BLaER1 (cell line): ENCODE measurements at regions not wholly inside any gene's neighbourhood (a gene's known extent, or its start where the extent isn't known, plus 50 kb on each side); places are given as distances from the start of the nearest gene placed in this dataset.

Experiments
- H3K27ac ChIP-seq: shearing (Covaris generic); formaldehyde crosslinking; 2 replicates; pipeline ENCODE4 v1.8.1; 2022
- H3K27me3 ChIP-seq: shearing (Covaris generic); formaldehyde crosslinking; 2 replicates; pipeline ENCODE4 v1.8.1; 2022
- H3K36me3 ChIP-seq: shearing (Covaris generic); formaldehyde crosslinking; 2 replicates; pipeline ENCODE4 v1.8.1; 2022
- H3K4me1 ChIP-seq: shearing (Covaris generic); formaldehyde crosslinking; 2 replicates; pipeline ENCODE4 v1.8.1; 2022
- H3K4me2 ChIP-seq: shearing (Covaris generic); formaldehyde crosslinking; 2 replicates; pipeline ENCODE4 v1.8.1; 2022
- H3K4me3 ChIP-seq: shearing (Covaris generic); formaldehyde crosslinking; 2 replicates; pipeline ENCODE4 v1.8.1; 2022
- H3K9ac ChIP-seq: shearing (Covaris generic); formaldehyde crosslinking; 2 replicates; pipeline ENCODE4 v1.8.1; 2022
- H3K9me3 ChIP-seq: shearing (Covaris generic); formaldehyde crosslinking; 2 replicates; pipeline ENCODE4 v1.8.1; 2022
- H4K20me1 ChIP-seq: shearing (Covaris generic); formaldehyde crosslinking; 2 replicates; pipeline ENCODE4 v1.8.1; 2022
- Cebpa-rat ChIP-seq: shearing (Covaris generic); IDR thresholded peaks from 2 replicates; pipeline ENCODE4 v1.8.1; 2022

GRCh38 chr3:181764544-181764943 lies 52.8 kb downstream of the SOX2 start:
- Histone ChIP-seq H3K36me3 (no peaks in the 10 kb centered on the region), H3K4me3 (no peak overlapping the region), H3K4me2 (no peak overlapping the region), H3K27ac (no peak overlapping the region), H3K4me1 (no peaks in the 10 kb centered on the region), H3K27me3 (no peaks in the 10 kb centered on the region), H3K9me3 (no peaks in the 10 kb centered on the region), H3K9ac (no peak overlapping the region), H4K20me1 (no peaks in the 10 kb centered on the region)
- TF ChIP-seq Cebpa-rat = no peak

GRCh38 chr3:181770296-181770695 lies 58.6 kb downstream of the SOX2 start:
- Histone ChIP-seq H3K9me3 (no peaks in the 10 kb centered on the region), H3K36me3 (no peaks in the 10 kb centered on the region), H3K4me1 (no peaks in the 10 kb centered on the region), H3K4me2 (no peak overlapping the region), H3K27ac (no peak overlapping the region), H3K27me3 (no peaks in the 10 kb centered on the region), H4K20me1 (no peaks in the 10 kb centered on the region), H3K9ac (no peak overlapping the region), H3K4me3 (no peak overlapping the region)
- TF ChIP-seq Cebpa-rat = no peak

- H3K4me3 ChIP-seq = no peak overlapping the region
- no peaks in the 10 kb centered on the region for H4K20me1 ChIP-seq
- TF ChIP-seq Cebpa-rat = no peak
- no peaks in the 10 kb centered on the region for H3K4me1 ChIP-seq
- no peaks in the 10 kb centered on the region for H3K9me3 ChIP-seq
- no peak overlapping the region for H3K9ac ChIP-seq
- no peaks in the 10 kb centered on the region for H3K36me3 ChIP-seq
- H3K27ac ChIP-seq = no peak overlapping the region
- no peaks in the 10 kb centered on the region for H3K27me3 ChIP-seq
- no peak overlapping the region for H3K4me2 ChIP-seq
Observed at GRCh38 chr3:181771120-181771519, 59.4 kb downstream of the SOX2 start.

GRCh38 chr3:181772166-181772565 lies 60.4 kb downstream of the SOX2 start:
- Histone ChIP-seq H3K36me3 (no peaks in the 10 kb centered on the region), H3K9me3 (no peaks in the 10 kb centered on the region), H3K27ac (no peak overlapping the region), H4K20me1 (no peaks in the 10 kb centered on the region), H3K4me3 (no peak overlapping the region), H3K4me2 (no peak overlapping the region), H3K9ac (no peak overlapping the region), H3K27me3 (no peaks in the 10 kb centered on the region), H3K4me1 (no peaks in the 10 kb centered on the region)
- no peak for TF ChIP-seq Cebpa-rat

GRCh38 chr3:181773921-181774320 lies 62.2 kb downstream of the SOX2 start:
- no peaks in the 10 kb centered on the region for H4K20me1 ChIP-seq
- no peaks in the 10 kb centered on the region for H3K4me1 ChIP-seq
- H3K4me2 ChIP-seq = no peak overlapping the region
- H3K36me3 ChIP-seq = no peaks in the 10 kb centered on the region
- no peaks in the 10 kb centered on the region for H3K27me3 ChIP-seq
- no peak overlapping the region for H3K9ac ChIP-seq
- H3K9me3 ChIP-seq = no peaks in the 10 kb centered on the region
- no peak for TF ChIP-seq Cebpa-rat
- H3K27ac ChIP-seq = no peak overlapping the region
- H3K4me3 ChIP-seq = no peak overlapping the region

- H3K27me3 ChIP-seq = no peaks in the 10 kb centered on the region
- no peaks in the 10 kb centered on the region for H3K9me3 ChIP-seq
- no peak overlapping the region for H3K4me2 ChIP-seq
- H3K36me3 ChIP-seq = no peaks in the 10 kb centered on the region
- H4K20me1 ChIP-seq = no peaks in the 10 kb centered on the region
- TF ChIP-seq Cebpa-rat = no peak
- H3K9ac ChIP-seq = no peak overlapping the region
- H3K27ac ChIP-seq = no peak overlapping the region
- H3K4me1 ChIP-seq = no peaks in the 10 kb centered on the region
- H3K4me3 ChIP-seq = no peak overlapping the region
Observed at GRCh38 chr3:181782306-181782954, 70.7 kb downstream of the SOX2 start.

- Histone ChIP-seq H3K4me1 (peaks cover 5% of the 10 kb centered on the region; the same call in 1 of the 2 replicates), H3K4me2 (no peak overlapping the region), H3K36me3 (no peaks in the 10 kb centered on the region), H3K9ac (no peak overlapping the region), H3K27me3 (no peaks in the 10 kb centered on the region), H3K9me3 (no peaks in the 10 kb centered on the region), H4K20me1 (no peaks in the 10 kb centered on the region), H3K4me3 (no peak overlapping the region), H3K27ac (no peak overlapping the region)
- TF ChIP-seq Cebpa-rat = no peak
Observed at GRCh38 chr3:181790561-181790960, 78.8 kb downstream of the SOX2 start.

GRCh38 chr3:181791056-181791955 lies 79.6 kb downstream of the SOX2 start:
- Histone ChIP-seq H3K9me3 (no peaks in the 10 kb centered on the region), H3K9ac (no peak overlapping the region), H4K20me1 (no peaks in the 10 kb centered on the region), H3K27me3 (no peaks in the 10 kb centered on the region), H3K4me2 (no peak overlapping the region), H3K27ac (no peak overlapping the region), H3K4me3 (no peak overlapping the region), H3K4me1 (peaks cover 5% of the 10 kb centered on the region; the same call in 1 of the 2 replicates), H3K36me3 (no peaks in the 10 kb centered on the region)
- no peak for TF ChIP-seq Cebpa-rat

GRCh38 chr3:181793006-181793405 lies 81.3 kb downstream of the SOX2 start:
- no peak overlapping the region for H3K27ac ChIP-seq
- H3K4me2 ChIP-seq = no peak overlapping the region
- no peaks in the 10 kb centered on the region for H3K36me3 ChIP-seq
- peak; percentile 78 for TF ChIP-seq Cebpa-rat
- H3K9me3 ChIP-seq = no peaks in the 10 kb centered on the region
- no peaks in the 10 kb centered on the region for H4K20me1 ChIP-seq
- H3K4me1 ChIP-seq = peaks cover 5% of the 10 kb centered on the region; the same call in 1 of the 2 replicates
- no peak overlapping the region for H3K4me3 ChIP-seq
- H3K9ac ChIP-seq = no peak overlapping the region
- H3K27me3 ChIP-seq = no peaks in the 10 kb centered on the region
